ENCODE measurements at regions not wholly inside any gene's neighbourhood (a gene's known extent, or its start where the extent isn't known, plus 50 kb on each side); places are given as distances from the start of the nearest gene placed in this dataset.

DNA sequence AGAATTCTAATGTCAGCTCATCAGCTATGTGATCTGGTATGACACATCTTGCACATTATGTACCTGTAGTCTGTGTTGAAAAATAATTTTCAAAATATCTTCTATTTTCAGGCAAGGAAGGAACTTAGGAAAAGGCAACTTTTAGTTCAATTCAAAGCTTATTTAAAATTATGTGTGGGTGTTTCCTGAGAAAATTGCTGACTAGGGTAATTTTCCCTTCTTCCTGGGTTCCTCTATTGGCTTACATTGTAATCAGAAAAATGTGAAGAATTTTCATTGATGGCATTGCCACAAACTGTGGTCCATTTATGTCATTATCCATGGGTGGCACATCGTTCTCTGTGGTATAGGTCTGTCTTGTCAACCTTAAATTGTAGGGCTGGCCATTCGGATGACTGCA is 328.7 kb upstream of the SGCD start:
- TF ChIP-seq ESRRG (CRISPR knock-in tag; IDR thresholded peaks at IDR 0.05) (no peak), RARB (CRISPR knock-in tag; IDR thresholded peaks at IDR 0.05) (no peak), TCF4 (CRISPR knock-in tag; IDR thresholded peaks at IDR 0.05; ENCODE audit: borderline replicate concordance) (no peak), OSR1 (CRISPR knock-in tag; IDR thresholded peaks at IDR 0.05) (no peak), PPARA (CRISPR knock-in tag; IDR thresholded peaks at IDR 0.05; ENCODE audit: borderline replicate concordance) (no peak), CREB5 (CRISPR knock-in tag; IDR thresholded peaks at IDR 0.05; ENCODE audit: low read depth) (no peak), ZFP30 (CRISPR knock-in tag; IDR thresholded peaks at IDR 0.05) (no peak)

All from SK-N-SH treated with all-trans-retinoic acid at 6 μM for 48 hours (cell line).